ENCODE measurements at regions not wholly inside any gene's neighbourhood (a gene's known extent, or its start where the extent isn't known, plus 50 kb on each side); places are given as distances from the start of the nearest gene placed in this dataset.

DNA sequence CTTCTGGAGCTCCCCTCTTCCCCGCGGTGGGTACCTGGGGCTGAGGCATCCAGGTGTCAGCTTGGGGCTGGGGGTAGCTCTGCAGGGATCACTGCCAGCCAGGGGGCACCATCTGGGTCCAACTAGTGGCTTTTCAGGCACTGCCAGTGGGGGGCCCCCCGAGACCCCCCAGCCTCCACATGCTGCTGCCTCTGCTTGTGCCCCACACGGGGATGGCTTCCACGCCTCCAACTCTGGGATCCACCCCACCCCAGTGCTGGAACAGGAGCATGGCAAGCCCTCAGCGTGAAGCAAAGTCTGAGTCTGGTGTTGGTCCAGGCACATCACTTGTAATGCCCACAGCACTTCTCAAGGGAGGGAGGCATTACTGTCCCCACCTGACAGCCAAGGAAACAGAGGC, 260.5 kb upstream of the MVB12B start:
- TF ChIP-seq FOXP2 (optimal IDR thresholded peaks at IDR 0.05; ENCODE audit: borderline replicate concordance, extremely low read depth, extremely low read length, insufficient read depth) (no peak), SIN3A (IDR thresholded peaks at IDR 0.05; ENCODE audit: borderline replicate concordance, insufficient read depth, low read length) (no peak)
- TF ChIP-seq, protein P1, sequence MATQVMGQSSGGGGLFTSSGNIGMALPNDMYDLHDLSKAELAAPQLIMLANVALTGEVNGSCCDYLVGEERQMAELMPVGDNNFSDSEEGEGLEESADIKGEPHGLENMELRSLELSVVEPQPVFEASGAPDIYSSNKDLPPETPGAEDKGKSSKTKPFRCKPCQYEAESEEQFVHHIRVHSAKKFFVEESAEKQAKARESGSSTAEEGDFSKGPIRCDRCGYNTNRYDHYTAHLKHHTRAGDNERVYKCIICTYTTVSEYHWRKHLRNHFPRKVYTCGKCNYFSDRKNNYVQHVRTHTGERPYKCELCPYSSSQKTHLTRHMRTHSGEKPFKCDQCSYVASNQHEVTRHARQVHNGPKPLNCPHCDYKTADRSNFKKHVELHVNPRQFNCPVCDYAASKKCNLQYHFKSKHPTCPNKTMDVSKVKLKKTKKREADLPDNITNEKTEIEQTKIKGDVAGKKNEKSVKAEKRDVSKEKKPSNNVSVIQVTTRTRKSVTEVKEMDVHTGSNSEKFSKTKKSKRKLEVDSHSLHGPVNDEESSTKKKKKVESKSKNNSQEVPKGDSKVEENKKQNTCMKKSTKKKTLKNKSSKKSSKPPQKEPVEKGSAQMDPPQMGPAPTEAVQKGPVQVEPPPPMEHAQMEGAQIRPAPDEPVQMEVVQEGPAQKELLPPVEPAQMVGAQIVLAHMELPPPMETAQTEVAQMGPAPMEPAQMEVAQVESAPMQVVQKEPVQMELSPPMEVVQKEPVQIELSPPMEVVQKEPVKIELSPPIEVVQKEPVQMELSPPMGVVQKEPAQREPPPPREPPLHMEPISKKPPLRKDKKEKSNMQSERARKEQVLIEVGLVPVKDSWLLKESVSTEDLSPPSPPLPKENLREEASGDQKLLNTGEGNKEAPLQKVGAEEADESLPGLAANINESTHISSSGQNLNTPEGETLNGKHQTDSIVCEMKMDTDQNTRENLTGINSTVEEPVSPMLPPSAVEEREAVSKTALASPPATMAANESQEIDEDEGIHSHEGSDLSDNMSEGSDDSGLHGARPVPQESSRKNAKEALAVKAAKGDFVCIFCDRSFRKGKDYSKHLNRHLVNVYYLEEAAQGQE (IDR thresholded peaks at IDR 0.05; ENCODE audit: insufficient read depth in 1 of 2, low read depth in 2 of 2, low read length in 2 of 2), result no peak

Measured in PFSK-1 (cell line).